Urinary bladder (tissue), 3 donors: ENCODE measurements at regions not wholly inside any gene's neighbourhood (a gene's known extent, or its start where the extent isn't known, plus 50 kb on each side); places are given as distances from the start of the nearest gene placed in this dataset.

ENCODE experiments used
- DNase-seq: peaks from one replicate; pipeline ENCODE4 v3.0.0-alpha.2; 2015; ENCODE audit errors: extremely low spot score
- H3K27ac ChIP-seq: one replicate; pipeline ENCODE4 v1.5.1; 2013; ENCODE audit warnings: low read depth, mild to moderate bottlenecking, moderate library complexity
- H3K36me3 ChIP-seq: one replicate; pipeline ENCODE4 v1.6.1; 2013; ENCODE audit warnings: mild to moderate bottlenecking, moderate library complexity; ENCODE audit not compliant: insufficient read depth
- H3K4me1 ChIP-seq: one replicate; pipeline ENCODE4 v1.6.1; 2013; ENCODE audit warnings: mild to moderate bottlenecking, moderate library complexity; ENCODE audit not compliant: insufficient read depth
- H3K4me3 ChIP-seq: one replicate; pipeline ENCODE4 v1.5.1; 2013; ENCODE audit warnings: low read depth, low read length
- WGBS: extraction: QIAGEN DNeasy Blood & Tissue Kit; methylation state at CpG from one replicate; pipeline ENCODE4 v1.1.7; 2013; 5-methylcytosine and 5-hydroxymethylcytosine counted together
- donor health status: healthy with polysubstance abuse.
- donor health status: healthy.

DNA sequence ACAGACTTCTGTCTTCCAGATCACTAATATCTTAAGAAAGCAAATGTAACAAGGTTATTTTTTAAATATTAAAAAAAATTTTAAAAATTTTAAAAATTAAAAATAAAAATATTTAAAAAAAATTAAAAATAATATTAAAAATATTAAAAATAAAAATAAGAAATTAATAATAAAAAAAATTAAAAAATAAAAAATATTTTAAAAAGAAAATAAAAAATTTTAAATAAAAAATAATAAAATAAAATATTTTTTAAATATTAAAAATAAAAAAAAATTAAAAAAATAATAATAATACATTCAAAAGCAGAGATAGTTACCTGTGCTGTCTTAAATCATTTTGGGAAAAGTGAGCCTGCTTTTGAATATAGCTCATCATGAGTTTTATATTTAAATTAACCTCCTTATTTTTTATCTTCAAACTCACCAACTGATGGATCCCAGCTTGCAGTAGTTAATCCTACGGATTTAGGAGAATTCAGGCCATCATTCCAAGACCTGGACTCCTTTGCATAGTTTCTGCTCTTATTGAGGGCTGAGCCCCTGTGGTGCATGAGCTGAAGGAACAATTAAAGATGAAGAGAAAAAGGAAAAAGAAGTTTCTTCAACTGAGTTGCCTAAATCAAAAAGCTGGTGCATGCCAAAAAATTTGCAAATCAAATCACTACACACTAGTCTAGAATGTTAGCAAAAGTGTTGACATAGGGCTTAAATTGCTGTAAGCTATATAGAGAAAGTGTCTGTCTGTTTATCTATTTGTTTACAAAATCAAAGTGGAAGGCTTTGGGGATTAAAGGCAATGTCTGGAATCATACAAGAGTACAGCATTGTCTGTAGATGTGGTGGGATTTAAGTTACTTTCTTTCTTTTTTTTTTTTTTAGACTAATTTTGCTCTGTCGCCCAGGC is 50.5 kb upstream of the ZNF438 start:
- WGBS: 59% methylated on average over 2 of the region's 2 CpGs
- H3K4me1 ChIP-seq: no peaks in the 10 kb centered on the region
- no peak for DNase-seq
- H3K27ac ChIP-seq: no peak overlapping the region
- no peaks in the 10 kb centered on the region for H3K36me3 ChIP-seq
- H3K4me3 ChIP-seq: no peak overlapping the region

DNA sequence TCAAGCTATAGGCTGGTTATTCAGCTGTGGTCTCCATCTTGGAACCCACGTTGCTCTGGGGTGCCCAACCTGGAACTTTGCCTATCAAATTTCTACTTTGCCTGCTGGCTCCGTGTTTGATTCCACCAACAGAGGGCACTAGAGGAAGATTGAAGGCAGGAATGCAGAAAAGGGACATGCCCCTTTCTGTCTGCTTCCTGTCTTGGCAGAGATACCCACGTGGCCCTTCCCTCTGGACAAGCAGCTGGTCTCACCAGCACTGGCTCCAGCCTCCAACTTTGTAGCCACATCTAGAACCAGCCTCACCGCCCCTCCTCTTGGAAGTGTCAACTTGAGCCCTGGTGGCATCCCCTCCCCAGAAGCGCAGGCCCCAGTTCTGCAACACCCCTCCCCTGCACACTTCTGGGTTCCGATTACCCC is 52.1 kb upstream of the ZNF438 start:
- Histone ChIP-seq H3K36me3 (no peaks in the 10 kb centered on the region), H3K27ac (no peak overlapping the region), H3K4me1 (no peaks in the 10 kb centered on the region), H3K4me3 (no peak overlapping the region)
- DNase-seq: no peak
- 63% methylated on average over 6 of the region's 6 CpGs for WGBS

DNA sequence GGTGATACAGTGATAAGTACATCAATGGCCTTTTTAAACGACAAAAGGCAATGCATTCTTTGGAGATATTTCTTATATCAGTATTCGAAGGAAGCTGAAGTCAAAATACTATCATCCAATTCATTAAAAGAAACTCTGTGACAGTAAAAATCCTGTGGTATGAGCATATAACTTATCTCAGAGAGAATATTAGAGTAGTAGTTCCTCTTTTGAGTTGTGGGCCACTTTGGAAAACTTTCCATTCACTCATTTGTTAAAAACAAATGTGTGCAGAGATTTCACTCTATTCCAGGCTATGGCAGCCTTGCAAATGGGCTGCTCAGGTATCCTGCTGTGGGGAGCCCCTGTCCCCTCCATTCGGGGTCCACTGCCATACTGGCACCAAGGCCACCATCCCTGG is 55.3 kb upstream of the ZNF438 start:
- Histone ChIP-seq H3K4me1 (no peaks in the 10 kb centered on the region), H3K4me3 (no peak overlapping the region), H3K36me3 (no peaks in the 10 kb centered on the region), H3K27ac (no peak overlapping the region)
- WGBS: 87% methylated on average over 3 of the region's 3 CpGs
- DNase-seq: no peak

DNA sequence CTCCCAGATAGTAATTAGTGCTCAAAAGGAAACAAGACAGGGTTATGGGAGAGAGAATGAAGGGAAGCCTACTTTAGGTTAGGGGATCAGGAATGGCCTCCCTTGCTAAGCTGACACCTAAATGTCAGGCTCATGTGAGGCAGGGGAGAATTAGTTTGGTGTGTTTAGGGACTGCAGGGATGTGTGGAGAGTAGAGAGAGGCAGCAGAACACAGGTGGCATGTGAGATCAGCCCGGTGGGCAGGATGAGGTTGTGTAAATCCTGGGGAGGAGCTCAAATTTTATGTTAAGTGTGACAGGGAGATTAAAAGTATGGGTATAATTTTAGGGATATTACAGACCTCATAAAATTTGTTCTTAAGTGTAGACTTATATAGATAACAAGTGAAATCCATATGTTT is 56.2 kb upstream of the ZNF438 start:
- Histone ChIP-seq H3K27ac (no peak overlapping the region), H3K36me3 (no peaks in the 10 kb centered on the region), H3K4me3 (no peak overlapping the region), H3K4me1 (no peaks in the 10 kb centered on the region)
- WGBS: 96% methylated on average over 1 of the region's 1 CpG
- DNase-seq: no peak

DNA sequence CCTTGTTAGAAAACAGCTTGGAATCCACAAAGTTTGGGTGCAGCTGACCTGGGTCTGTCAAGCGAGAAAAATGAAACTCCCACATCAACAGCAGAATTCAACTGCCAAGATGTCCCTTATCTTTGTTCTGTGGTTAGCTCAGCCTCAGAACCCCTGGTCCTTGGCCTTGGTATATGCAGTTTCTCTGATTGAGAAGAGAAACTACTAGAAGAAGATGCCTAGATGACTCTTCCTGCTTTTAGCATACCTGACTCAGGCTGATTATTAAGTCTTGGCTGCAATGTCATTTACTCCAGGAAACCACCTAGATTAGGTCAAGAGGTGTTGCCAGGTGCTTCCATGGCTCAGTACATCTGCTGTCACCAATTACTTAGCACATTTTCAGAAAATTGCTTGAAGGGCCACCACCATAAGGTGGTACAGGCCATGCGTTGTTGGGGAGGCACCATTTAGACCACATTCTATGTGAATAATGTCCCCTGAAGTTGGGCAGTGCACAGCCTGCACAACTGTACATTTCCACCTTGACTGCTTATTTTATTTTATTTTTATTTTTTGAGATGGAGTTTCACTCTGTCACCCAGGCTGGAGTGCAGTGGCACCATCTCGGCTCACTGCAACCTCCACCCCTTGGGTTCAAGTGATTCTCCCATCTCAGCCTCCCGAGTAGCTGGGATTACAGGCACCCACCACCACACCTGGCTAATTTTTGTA is 59.4 kb upstream of the ZNF438 start:
- Histone ChIP-seq H3K27ac (no peak overlapping the region), H3K4me3 (no peak overlapping the region), H3K4me1 (no peaks in the 10 kb centered on the region), H3K36me3 (no peaks in the 10 kb centered on the region)
- no peak for DNase-seq
- 65% methylated on average over 4 of the region's 4 CpGs for WGBS

DNA sequence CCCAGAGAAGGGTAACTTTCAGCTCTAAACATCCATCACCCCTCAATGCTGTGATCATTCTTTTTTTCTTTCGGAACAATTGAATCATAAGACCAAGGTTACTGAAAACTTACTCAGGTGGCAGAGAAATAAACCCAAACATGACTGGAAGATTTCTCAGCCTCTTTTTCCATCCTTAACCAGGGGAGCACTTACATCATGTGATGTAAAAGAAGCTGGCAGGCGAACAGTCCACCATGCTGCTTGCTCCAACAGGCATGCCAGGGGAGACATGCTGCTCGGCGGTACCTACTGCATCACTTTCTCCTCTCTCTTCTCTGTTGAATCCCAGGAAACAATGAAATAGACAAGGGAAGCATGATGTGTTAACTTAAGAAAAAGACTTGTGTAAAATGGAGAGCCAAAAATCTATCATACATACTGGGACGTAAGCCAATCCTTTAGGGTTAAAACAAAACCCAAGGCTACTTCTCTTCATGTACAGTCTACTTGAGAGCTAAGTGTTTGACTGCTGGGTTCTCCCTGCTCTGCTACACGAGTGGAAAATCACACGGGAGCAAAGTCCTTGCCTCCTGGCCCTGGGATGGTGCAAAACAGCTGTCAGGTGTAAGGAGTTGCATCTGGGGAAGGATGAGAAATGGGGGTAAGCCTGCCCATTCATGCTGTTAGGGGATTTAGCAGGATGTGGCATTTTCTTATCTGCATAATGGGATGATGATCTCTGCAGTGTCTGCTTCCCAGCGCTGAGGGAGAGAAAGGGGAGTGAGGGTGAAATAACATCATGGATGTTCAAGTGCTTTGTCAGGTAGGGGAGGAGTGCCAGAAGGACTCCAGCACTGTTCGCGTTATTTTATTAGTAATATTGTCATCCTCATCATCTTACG is 64.3 kb upstream of the ZNF438 start:
- WGBS: 61% methylated on average over 11 of the region's 11 CpGs
- no peak for DNase-seq
- no peaks in the 10 kb centered on the region for H3K4me1 ChIP-seq
- H3K36me3 ChIP-seq: no peaks in the 10 kb centered on the region
- no peak overlapping the region for H3K4me3 ChIP-seq
- no peak overlapping the region for H3K27ac ChIP-seq

DNA sequence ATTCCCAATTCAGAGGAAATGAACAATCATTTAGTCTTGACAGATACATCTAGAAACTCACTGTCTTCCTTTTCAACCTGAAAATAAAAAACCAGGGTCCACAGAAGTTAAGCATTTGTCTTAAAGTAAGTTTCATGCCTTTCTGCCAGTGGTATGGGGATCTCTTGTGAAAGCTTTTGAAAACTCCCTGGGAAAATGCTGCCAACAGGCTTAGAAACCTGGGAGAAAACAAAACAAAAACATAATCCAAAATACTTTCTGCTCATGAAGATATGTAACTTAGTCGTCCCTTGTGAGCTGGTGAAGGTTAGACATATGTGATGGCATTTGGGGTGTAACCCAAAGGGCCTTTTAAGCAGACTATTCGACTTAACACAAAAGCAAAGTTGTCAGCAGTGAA is 66.4 kb upstream of the ZNF438 start:
- WGBS: 31% methylated on average over 2 of the region's 2 CpGs
- Histone ChIP-seq H3K4me3 (no peak overlapping the region), H3K27ac (no peak overlapping the region), H3K4me1 (no peaks in the 10 kb centered on the region), H3K36me3 (no peaks in the 10 kb centered on the region)
- no peak for DNase-seq

DNA sequence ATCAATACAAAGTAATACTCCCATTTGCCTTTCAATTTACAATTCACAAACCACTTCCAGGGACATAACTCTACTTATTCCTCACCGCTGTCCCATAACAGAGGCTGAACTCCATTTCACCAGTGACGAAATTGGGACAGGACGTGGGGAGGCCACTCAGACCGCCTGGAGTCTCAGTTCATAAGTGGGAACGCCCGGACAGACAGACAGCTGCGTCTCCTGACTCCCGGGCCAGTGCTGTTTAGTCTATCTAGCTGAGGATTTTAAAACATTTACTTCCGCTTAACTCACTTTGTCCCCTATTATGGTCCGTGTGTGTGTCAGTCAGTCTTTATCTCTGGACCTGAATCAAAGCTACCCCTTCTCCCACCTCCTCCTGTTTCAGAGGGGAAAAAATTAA is 67.4 kb upstream of the ZNF438 start:
- Histone ChIP-seq H3K4me3 (no peak overlapping the region), H3K36me3 (no peaks in the 10 kb centered on the region), H3K4me1 (no peaks in the 10 kb centered on the region), H3K27ac (no peak overlapping the region)
- no peak for DNase-seq
- WGBS: 59% methylated on average over 10 of the region's 10 CpGs

DNA sequence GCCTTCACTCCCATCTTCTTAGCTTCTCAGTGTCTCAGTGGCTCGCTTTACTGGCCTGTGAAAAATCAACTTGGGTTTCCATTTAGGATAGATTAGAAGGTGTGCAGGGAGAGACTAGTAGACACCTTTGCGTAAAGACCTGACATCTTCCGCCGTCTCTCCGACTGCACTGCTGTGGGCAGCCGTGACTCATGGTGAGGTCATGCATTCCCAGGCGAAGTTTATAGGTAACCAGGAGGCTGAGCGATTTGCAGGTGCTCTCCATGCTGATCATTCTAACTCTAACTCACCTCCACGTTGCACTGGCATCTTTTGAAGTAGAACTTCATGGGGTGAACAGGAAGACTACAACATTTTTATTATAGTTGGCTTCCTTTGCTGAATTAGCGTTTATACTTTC is 68.0 kb upstream of the ZNF438 start:
- Histone ChIP-seq H3K4me3 (no peak overlapping the region), H3K36me3 (no peaks in the 10 kb centered on the region), H3K27ac (no peak overlapping the region), H3K4me1 (no peaks in the 10 kb centered on the region)
- DNase-seq: no peak
- WGBS: 83% methylated on average over 10 of the region's 10 CpGs

DNA sequence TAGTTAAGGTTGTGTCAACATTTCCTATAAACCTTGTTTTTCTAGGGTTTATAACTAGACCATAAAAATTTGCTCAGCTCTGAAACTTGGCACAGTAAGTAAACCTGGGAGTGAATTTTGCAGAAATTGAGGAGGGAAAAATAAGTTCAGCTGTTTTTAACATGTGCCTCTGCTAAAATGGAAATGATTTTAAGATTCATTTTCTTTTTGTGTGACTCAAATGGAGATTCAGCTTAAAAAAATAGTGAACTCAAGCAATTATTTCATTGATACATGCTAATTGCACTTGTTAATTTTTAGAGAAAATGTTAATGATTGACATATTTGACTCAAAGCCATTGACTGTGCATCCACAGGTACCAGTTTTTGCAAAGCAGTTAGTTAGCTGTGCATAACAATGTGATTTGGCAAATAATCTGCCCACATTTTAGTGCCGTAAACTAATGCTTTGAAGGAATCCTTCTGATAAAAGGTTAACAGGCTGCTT is 68.5 kb upstream of the ZNF438 start:
- no peak for DNase-seq
- WGBS: 99% methylated on average over 1 of the region's 1 CpG
- Histone ChIP-seq H3K27ac (no peak overlapping the region), H3K4me1 (no peaks in the 10 kb centered on the region), H3K4me3 (no peak overlapping the region), H3K36me3 (no peaks in the 10 kb centered on the region)

DNA sequence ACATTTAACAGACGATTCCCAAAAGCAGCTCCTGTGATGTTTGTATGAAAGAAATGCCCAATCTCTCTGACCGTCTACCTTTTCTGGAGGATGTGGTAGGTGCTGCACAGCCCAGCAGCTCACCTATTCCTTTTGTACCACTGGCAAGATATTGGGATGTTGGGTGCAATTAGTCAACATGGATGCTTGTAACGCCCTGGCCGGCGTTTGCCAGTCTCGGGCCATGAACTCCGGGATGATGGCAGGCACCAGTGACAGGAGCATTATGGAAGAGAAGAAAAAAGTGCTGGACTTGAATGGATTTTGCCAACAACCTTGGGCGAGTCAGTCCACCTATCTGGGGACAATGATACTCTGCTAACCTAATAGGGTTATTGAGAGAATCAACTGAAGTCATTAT is 69.0 kb upstream of the ZNF438 start:
- DNase-seq: no peak
- WGBS: 96% methylated on average over 8 of the region's 8 CpGs
- Histone ChIP-seq H3K4me3 (no peak overlapping the region), H3K27ac (no peak overlapping the region), H3K36me3 (no peaks in the 10 kb centered on the region), H3K4me1 (no peaks in the 10 kb centered on the region)

DNA sequence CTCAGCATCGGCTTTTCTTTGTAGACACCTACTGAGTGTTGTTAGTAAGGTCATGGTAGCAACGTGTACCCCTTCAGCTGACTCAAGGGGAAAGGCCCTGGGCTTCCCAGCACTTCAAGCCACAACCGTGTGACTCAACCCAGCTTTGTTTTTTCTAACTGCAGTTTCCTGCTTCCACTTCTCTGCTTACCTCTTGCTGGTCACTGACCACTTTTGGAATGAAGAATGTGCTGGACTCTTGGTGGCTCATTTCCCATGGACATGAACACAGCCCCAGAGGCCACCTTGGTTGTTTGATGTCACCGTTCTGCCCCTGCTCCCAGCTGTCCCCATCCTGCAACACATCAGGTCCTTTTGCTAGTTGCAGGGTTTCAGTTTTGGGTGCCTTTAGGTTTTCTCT is 69.5 kb upstream of the ZNF438 start:
- no peak overlapping the region for H3K4me3 ChIP-seq
- H3K27ac ChIP-seq: no peak overlapping the region
- WGBS: 73% methylated on average over 4 of the region's 4 CpGs

DNA sequence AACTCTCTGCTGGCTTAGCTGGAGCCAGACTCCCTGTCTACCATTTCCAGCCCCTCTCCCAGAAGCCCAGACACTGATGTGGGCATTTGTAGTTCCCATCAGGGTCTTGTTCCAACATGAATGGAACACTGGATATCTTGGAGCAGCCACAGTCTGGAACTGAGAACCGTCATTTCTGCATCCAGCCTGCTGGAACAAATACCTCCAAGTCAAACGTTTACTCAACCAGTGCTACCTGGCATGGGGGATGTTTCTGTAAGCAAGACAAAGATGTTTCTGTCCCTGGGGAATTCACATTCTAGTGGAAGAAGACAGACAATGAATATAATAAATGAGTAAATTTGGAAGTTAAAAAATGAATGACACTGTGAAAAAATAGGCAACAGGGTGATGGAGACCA is 70.8 kb upstream of the ZNF438 start:
- Histone ChIP-seq H3K4me1 (no peaks in the 10 kb centered on the region), H3K36me3 (no peaks in the 10 kb centered on the region), H3K27ac (no peak overlapping the region), H3K4me3 (no peak overlapping the region)
- no peak for DNase-seq
- 43% methylated on average over 2 of the region's 2 CpGs for WGBS

More for the DNA sequence above, 69.5 kb upstream of the ZNF438 start:
- Histone ChIP-seq H3K4me1 (no peaks in the 10 kb centered on the region), H3K36me3 (no peaks in the 10 kb centered on the region)
- DNase-seq: no peak
